ENCODE measurements at regions not wholly inside any gene's neighbourhood (a gene's known extent, or its start where the extent isn't known, plus 50 kb on each side); places are given as distances from the start of the nearest gene placed in this dataset.

DNA sequence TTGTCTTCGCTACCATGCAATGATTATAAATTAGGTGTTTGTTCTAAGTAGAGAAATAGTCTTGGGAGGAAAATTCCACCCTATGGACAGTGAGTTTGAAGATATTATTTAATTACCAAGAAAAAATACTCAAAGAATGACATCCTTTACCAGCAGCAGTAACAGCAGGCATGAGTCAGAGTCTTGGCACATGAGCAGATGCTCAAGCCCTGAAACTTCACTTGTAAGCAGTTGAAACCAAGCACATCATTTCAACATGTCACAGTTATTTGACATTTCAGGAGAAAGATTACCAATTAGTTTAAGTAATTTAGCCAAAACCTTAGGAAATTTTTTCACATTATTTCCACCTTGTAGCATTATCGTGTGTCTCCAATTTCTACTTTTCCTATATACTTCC, 99.2 kb downstream of the C12orf50 start:
- Histone ChIP-seq H3K9me3 (ENCODE audit: control insufficient read depth in 5 of 5, low read length in 5 of 5) (no peaks in the 10 kb centered on the region), H3K4me1 (ENCODE audit: control insufficient read depth in 5 of 5, insufficient read depth in 5 of 5, low read length in 5 of 5) (no peaks in the 10 kb centered on the region), H3K27me3 (ENCODE audit: control insufficient read depth in 5 of 5, insufficient read depth in 4 of 5, low read length in 5 of 5) (no peaks in the 10 kb centered on the region), H3K4me3 (ENCODE audit: low read depth in 1 of 5, low read length in 5 of 5) (no peak overlapping the region), H3K27ac (ENCODE audit: low read depth, low read length) (no peak overlapping the region), H3K9ac (ENCODE audit: low read length in 5 of 5) (no peak overlapping the region), H3K36me3 (ENCODE audit: control insufficient read depth in 5 of 5, insufficient read depth in 5 of 5, low read length in 5 of 5) (no peaks in the 10 kb centered on the region)

DNA sequence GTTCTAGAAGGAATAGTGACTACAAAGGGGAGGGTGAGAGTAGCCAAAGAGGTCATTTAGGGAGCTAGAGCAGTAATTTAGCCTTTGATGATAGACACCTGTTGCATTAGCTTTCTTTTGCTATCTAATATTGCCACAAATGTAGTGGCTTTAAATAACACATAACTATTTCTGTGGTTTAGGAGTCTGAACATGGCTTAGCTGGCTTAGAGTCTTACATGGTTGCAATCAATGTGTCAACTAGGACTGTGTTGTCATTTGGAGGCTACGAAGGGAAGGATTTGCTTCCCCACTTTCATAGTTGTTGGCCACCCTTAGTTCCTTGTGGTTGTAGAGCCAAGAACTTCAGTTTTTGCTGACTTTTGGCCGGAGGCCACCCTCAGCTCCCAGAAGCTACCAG, 99.9 kb downstream of the C12orf50 start:
- Histone ChIP-seq H3K4me3 (ENCODE audit: low read depth in 1 of 5, low read length in 5 of 5) (no peak overlapping the region), H3K9me3 (ENCODE audit: control insufficient read depth in 5 of 5, low read length in 5 of 5) (no peaks in the 10 kb centered on the region), H3K36me3 (ENCODE audit: control insufficient read depth in 5 of 5, insufficient read depth in 5 of 5, low read length in 5 of 5) (no peaks in the 10 kb centered on the region), H3K9ac (ENCODE audit: low read length in 5 of 5) (no peak overlapping the region), H3K27ac (ENCODE audit: low read depth, low read length) (no peak overlapping the region), H3K4me1 (ENCODE audit: control insufficient read depth in 5 of 5, insufficient read depth in 5 of 5, low read length in 5 of 5) (no peaks in the 10 kb centered on the region), H3K27me3 (ENCODE audit: control insufficient read depth in 5 of 5, insufficient read depth in 4 of 5, low read length in 5 of 5) (no peaks in the 10 kb centered on the region)

DNA sequence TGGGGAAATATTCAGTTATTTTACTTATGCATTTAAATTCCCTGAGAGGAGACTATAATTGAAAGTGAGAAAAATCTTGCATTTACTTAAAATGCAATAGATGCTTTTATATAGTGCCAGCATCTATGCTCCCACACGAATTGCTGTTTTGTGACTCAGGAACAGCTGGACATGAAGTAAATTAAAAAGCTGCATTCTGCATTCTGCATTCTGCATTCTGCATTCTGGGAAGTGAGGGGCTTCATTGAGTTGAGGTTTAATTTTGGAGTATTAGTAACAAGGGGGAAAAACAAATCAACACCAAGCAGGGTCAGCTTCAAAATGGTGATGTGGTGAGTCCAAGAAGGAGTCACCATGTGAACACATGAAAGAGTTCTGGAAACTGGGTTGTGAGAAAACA, 101.2 kb downstream of the C12orf50 start:
- H3K4me1 ChIP-seq (ENCODE audit: control insufficient read depth in 5 of 5, insufficient read depth in 5 of 5, low read length in 5 of 5) = no peaks in the 10 kb centered on the region
- no peak overlapping the region for H3K4me3 ChIP-seq (ENCODE audit: low read depth in 1 of 5, low read length in 5 of 5)
- H3K27me3 ChIP-seq (ENCODE audit: control insufficient read depth in 5 of 5, insufficient read depth in 4 of 5, low read length in 5 of 5) = no peaks in the 10 kb centered on the region
- H3K36me3 ChIP-seq (ENCODE audit: control insufficient read depth in 5 of 5, insufficient read depth in 5 of 5, low read length in 5 of 5) = no peaks in the 10 kb centered on the region
- no peaks in the 10 kb centered on the region for H3K9me3 ChIP-seq (ENCODE audit: control insufficient read depth in 5 of 5, low read length in 5 of 5)
- H3K9ac ChIP-seq (ENCODE audit: low read length in 5 of 5) = no peak overlapping the region
- no peak overlapping the region for H3K27ac ChIP-seq (ENCODE audit: low read depth, low read length)

DNA sequence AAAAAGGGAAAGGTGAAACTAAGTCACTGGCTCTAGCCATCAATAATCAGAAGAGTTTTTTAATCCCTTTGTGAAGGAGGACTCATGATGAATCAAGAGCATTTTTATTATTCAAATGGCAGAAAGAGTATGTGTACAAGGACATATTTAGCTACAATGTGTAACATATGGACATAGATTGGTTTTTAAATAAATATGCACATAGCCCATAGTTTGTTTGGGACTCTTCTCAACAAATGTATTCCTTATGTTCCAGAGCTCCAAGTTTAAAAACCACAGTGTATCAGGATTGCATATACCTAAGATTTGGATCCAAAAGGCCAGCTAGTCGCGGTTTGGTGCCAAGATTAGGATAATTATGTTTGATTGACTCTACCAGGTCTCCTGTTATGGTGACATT, 104.2 kb downstream of the C12orf50 start:
- H3K9me3 ChIP-seq (ENCODE audit: control insufficient read depth in 5 of 5, low read length in 5 of 5) = no peaks in the 10 kb centered on the region
- no peaks in the 10 kb centered on the region for H3K36me3 ChIP-seq (ENCODE audit: control insufficient read depth in 5 of 5, insufficient read depth in 5 of 5, low read length in 5 of 5)
- no peaks in the 10 kb centered on the region for H3K4me1 ChIP-seq (ENCODE audit: control insufficient read depth in 5 of 5, insufficient read depth in 5 of 5, low read length in 5 of 5)
- H3K27me3 ChIP-seq (ENCODE audit: control insufficient read depth in 5 of 5, insufficient read depth in 4 of 5, low read length in 5 of 5) = no peaks in the 10 kb centered on the region
- no peak overlapping the region for H3K9ac ChIP-seq (ENCODE audit: low read length in 5 of 5)
- H3K4me3 ChIP-seq (ENCODE audit: low read depth in 1 of 5, low read length in 5 of 5) = no peak overlapping the region
- no peak overlapping the region for H3K27ac ChIP-seq (ENCODE audit: low read depth, low read length)

DNA sequence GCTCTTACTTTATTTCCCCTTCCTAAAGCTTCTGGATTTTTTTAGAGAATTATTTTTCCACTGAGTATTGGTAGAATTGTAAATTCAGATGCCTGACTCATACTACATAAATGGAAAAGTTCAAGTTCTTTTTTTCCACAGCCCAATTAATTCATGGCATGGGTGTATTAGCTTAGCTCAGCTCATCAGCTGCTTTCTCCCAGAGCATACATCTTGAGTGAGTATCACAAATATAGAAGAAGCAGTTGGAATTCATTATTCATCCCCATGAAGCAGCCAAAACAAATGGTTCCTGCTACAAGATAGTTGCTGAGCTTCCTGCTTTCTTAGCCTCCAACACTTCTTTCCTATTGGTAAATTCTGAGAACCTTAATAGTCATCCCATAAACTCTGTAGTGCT, 105.1 kb downstream of the C12orf50 start:
- H3K4me1 ChIP-seq (ENCODE audit: control insufficient read depth in 5 of 5, insufficient read depth in 5 of 5, low read length in 5 of 5) = no peaks in the 10 kb centered on the region
- no peak overlapping the region for H3K4me3 ChIP-seq (ENCODE audit: low read depth in 1 of 5, low read length in 5 of 5)
- H3K27ac ChIP-seq (ENCODE audit: low read depth, low read length) = no peak overlapping the region
- no peaks in the 10 kb centered on the region for H3K27me3 ChIP-seq (ENCODE audit: control insufficient read depth in 5 of 5, insufficient read depth in 4 of 5, low read length in 5 of 5)
- no peak overlapping the region for H3K9ac ChIP-seq (ENCODE audit: low read length in 5 of 5)
- no peaks in the 10 kb centered on the region for H3K36me3 ChIP-seq (ENCODE audit: control insufficient read depth in 5 of 5, insufficient read depth in 5 of 5, low read length in 5 of 5)
- no peaks in the 10 kb centered on the region for H3K9me3 ChIP-seq (ENCODE audit: control insufficient read depth in 5 of 5, low read length in 5 of 5)

DNA sequence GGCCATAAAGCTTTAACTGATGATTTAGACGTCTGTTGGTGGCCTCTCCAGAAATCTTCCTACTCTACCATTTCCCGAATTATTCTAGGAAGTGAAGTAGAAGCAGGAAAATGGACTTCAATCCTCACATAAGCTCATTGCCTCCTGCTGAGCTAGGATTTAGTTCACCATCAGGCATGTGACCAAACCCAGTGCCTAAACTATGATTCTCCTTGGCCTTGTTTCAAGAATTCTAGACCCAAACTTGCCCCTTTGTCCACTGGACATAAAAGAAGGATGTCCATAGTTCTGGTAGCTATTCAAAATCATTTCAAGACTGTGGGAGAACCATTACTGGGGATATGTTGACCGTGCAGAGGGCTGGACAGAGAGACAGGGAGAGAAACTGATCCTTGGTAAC, 105.8 kb downstream of the C12orf50 start:
- no peaks in the 10 kb centered on the region for H3K27me3 ChIP-seq (ENCODE audit: control insufficient read depth in 5 of 5, insufficient read depth in 4 of 5, low read length in 5 of 5)
- no peaks in the 10 kb centered on the region for H3K9me3 ChIP-seq (ENCODE audit: control insufficient read depth in 5 of 5, low read length in 5 of 5)
- H3K27ac ChIP-seq (ENCODE audit: low read depth, low read length) = no peak overlapping the region
- no peak overlapping the region for H3K9ac ChIP-seq (ENCODE audit: low read length in 5 of 5)
- H3K36me3 ChIP-seq (ENCODE audit: control insufficient read depth in 5 of 5, insufficient read depth in 5 of 5, low read length in 5 of 5) = no peaks in the 10 kb centered on the region
- H3K4me1 ChIP-seq (ENCODE audit: control insufficient read depth in 5 of 5, insufficient read depth in 5 of 5, low read length in 5 of 5) = no peaks in the 10 kb centered on the region
- no peak overlapping the region for H3K4me3 ChIP-seq (ENCODE audit: low read depth in 1 of 5, low read length in 5 of 5)

DNA sequence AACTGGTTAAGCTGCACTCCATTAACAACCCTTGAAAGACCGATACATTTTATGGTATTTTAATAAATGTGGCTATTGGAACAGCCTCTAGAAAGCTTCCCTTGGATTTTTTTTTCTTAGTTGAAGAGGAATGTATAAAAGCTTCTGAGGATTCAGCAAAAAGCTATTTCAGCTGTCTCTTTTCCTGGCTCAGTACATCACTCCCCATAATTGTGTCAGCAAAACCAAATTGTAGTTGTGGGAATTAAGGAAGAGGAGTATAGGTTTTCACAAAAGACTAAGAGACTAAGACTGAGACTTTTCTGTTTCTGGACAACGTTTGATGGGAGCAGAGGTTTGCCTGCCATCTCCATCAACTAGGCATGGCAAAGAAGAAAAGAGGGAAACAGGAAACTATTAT, 106.5 kb downstream of the C12orf50 start:
- H3K4me1 ChIP-seq (ENCODE audit: control insufficient read depth in 5 of 5, insufficient read depth in 5 of 5, low read length in 5 of 5) = no peaks in the 10 kb centered on the region
- H3K9ac ChIP-seq (ENCODE audit: low read length in 5 of 5) = no peak overlapping the region
- no peak overlapping the region for H3K27ac ChIP-seq (ENCODE audit: low read depth, low read length)
- no peaks in the 10 kb centered on the region for H3K9me3 ChIP-seq (ENCODE audit: control insufficient read depth in 5 of 5, low read length in 5 of 5)
- H3K27me3 ChIP-seq (ENCODE audit: control insufficient read depth in 5 of 5, insufficient read depth in 4 of 5, low read length in 5 of 5) = no peaks in the 10 kb centered on the region
- no peaks in the 10 kb centered on the region for H3K36me3 ChIP-seq (ENCODE audit: control insufficient read depth in 5 of 5, insufficient read depth in 5 of 5, low read length in 5 of 5)
- H3K4me3 ChIP-seq (ENCODE audit: low read depth in 1 of 5, low read length in 5 of 5) = no peak overlapping the region

DNA sequence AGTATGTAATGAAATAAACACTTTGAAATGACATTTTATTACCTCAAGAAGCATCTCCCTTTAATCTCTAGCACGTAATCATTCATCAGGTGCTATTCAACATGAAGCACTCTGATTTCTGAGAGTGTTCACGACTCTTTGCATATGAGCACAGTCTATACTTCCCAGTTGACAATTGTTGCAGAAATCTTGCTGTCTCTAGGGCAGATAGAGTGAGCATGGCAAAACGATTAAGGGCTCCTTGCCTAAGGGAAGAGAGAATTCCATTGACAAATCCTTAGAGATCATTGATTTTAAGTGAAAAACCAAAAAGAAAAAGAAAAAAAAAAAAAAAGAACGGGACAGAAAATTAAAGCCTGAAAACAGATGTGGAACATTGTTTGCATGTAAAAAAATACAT, 107.6 kb downstream of the C12orf50 start:
- H3K9ac ChIP-seq (ENCODE audit: low read length in 5 of 5) = no peak overlapping the region
- no peaks in the 10 kb centered on the region for H3K4me1 ChIP-seq (ENCODE audit: control insufficient read depth in 5 of 5, insufficient read depth in 5 of 5, low read length in 5 of 5)
- no peak overlapping the region for H3K27ac ChIP-seq (ENCODE audit: low read depth, low read length)
- no peak overlapping the region for H3K4me3 ChIP-seq (ENCODE audit: low read depth in 1 of 5, low read length in 5 of 5)
- H3K9me3 ChIP-seq (ENCODE audit: control insufficient read depth in 5 of 5, low read length in 5 of 5) = no peaks in the 10 kb centered on the region
- H3K36me3 ChIP-seq (ENCODE audit: control insufficient read depth in 5 of 5, insufficient read depth in 5 of 5, low read length in 5 of 5) = no peaks in the 10 kb centered on the region
- no peaks in the 10 kb centered on the region for H3K27me3 ChIP-seq (ENCODE audit: control insufficient read depth in 5 of 5, insufficient read depth in 4 of 5, low read length in 5 of 5)

DNA sequence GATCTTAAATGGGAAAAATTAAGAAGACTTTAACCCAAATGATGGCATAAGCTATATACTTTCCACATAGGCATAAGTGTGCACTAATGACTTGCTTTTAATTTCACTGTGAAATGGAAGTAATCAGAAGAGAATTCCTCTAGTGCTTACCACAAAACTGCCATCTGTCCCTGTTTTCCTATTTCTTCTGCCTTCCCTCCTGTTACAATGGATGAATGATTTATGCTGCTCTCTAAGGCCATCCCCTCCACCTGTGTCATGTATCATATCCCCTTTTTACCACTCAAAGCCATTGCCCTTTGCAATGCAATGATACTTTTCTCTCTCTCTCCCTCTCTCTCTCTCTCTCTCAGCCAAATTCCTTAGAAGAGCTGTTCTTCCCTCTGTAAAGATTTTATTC, 109.1 kb downstream of the C12orf50 start:
- no peak overlapping the region for H3K9ac ChIP-seq (ENCODE audit: low read length in 5 of 5)
- H3K27ac ChIP-seq (ENCODE audit: low read depth, low read length) = no peak overlapping the region
- no peaks in the 10 kb centered on the region for H3K36me3 ChIP-seq (ENCODE audit: control insufficient read depth in 5 of 5, insufficient read depth in 5 of 5, low read length in 5 of 5)
- no peaks in the 10 kb centered on the region for H3K27me3 ChIP-seq (ENCODE audit: control insufficient read depth in 5 of 5, insufficient read depth in 4 of 5, low read length in 5 of 5)
- no peaks in the 10 kb centered on the region for H3K4me1 ChIP-seq (ENCODE audit: control insufficient read depth in 5 of 5, insufficient read depth in 5 of 5, low read length in 5 of 5)
- H3K9me3 ChIP-seq (ENCODE audit: control insufficient read depth in 5 of 5, low read length in 5 of 5) = no peaks in the 10 kb centered on the region
- H3K4me3 ChIP-seq (ENCODE audit: low read depth in 1 of 5, low read length in 5 of 5) = no peak overlapping the region

DNA sequence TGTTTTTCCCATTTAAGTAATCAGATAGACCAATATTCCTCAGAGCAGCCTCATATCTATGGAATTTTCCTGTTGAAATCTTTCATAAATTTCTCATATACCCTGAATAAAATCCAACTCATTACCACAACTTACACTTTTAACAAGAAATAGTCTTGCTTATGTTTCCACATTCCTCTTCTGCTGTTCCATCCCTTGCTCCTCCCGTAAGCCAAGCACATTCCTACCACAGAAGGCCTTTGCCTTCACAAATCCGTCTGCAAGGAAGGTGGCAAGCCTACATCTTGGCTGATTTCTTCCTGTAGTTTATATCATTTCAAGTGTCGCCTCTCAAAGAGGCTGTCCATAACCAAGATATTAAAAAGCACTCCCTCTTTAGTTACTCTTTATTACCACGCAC, 127.7 kb downstream of the C12orf50 start:
- no peaks in the 10 kb centered on the region for H3K4me1 ChIP-seq (ENCODE audit: control insufficient read depth in 5 of 5, insufficient read depth in 5 of 5, low read length in 5 of 5)
- no peak overlapping the region for H3K27ac ChIP-seq (ENCODE audit: low read depth, low read length)
- H3K4me3 ChIP-seq (ENCODE audit: low read depth in 1 of 5, low read length in 5 of 5) = no peak overlapping the region
- no peak overlapping the region for H3K9ac ChIP-seq (ENCODE audit: low read length in 5 of 5)
- H3K9me3 ChIP-seq (ENCODE audit: control insufficient read depth in 5 of 5, low read length in 5 of 5) = no peaks in the 10 kb centered on the region
- H3K27me3 ChIP-seq (ENCODE audit: control insufficient read depth in 5 of 5, insufficient read depth in 4 of 5, low read length in 5 of 5) = no peaks in the 10 kb centered on the region
- no peaks in the 10 kb centered on the region for H3K36me3 ChIP-seq (ENCODE audit: control insufficient read depth in 5 of 5, insufficient read depth in 5 of 5, low read length in 5 of 5)

DNA sequence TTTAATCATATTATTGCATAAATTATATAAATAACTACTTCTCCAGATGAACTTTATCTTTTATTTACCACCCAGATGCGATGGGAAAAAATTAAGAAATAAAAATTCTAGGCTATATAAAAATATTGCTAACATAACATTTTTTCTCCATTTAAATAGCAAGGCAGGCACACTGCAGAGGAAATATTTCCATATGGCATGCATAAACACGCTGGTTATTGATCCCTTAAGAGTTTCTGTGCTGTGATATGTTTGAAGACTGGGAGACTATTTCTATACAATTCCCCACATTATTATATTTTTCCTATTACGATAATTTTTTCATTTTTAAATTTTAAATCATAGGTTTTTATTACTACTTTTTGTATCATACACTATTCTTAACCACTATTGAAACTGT, 131.5 kb downstream of the C12orf50 start:
- H3K36me3 ChIP-seq (ENCODE audit: control insufficient read depth in 5 of 5, insufficient read depth in 5 of 5, low read length in 5 of 5) = no peaks in the 10 kb centered on the region
- no peaks in the 10 kb centered on the region for H3K27me3 ChIP-seq (ENCODE audit: control insufficient read depth in 5 of 5, insufficient read depth in 4 of 5, low read length in 5 of 5)
- H3K9ac ChIP-seq (ENCODE audit: low read length in 5 of 5) = no peak overlapping the region
- H3K4me3 ChIP-seq (ENCODE audit: low read depth in 1 of 5, low read length in 5 of 5) = no peak overlapping the region
- H3K4me1 ChIP-seq (ENCODE audit: control insufficient read depth in 5 of 5, insufficient read depth in 5 of 5, low read length in 5 of 5) = no peaks in the 10 kb centered on the region
- H3K9me3 ChIP-seq (ENCODE audit: control insufficient read depth in 5 of 5, low read length in 5 of 5) = no peaks in the 10 kb centered on the region
- no peak overlapping the region for H3K27ac ChIP-seq (ENCODE audit: low read depth, low read length)
